ENCODE measurements at regions not wholly inside any gene's neighbourhood (a gene's known extent, or its start where the extent isn't known, plus 50 kb on each side); places are given as distances from the start of the nearest gene placed in this dataset.

GRCh38 chr2:155662224-155662623 lies 670.3 kb downstream of the NR4A2 start:
- Histone ChIP-seq H3K4me1 (ENCODE audit: control insufficient read depth, low read length) (no peaks in the 10 kb centered on the region), H3K4me2 (ENCODE audit: low read length) (no peak overlapping the region), H3K4me3 (ENCODE audit: low read length) (no peak overlapping the region), H3F3A (ENCODE audit: control insufficient read depth, insufficient read depth) (no peaks in the 10 kb centered on the region), H3K79me2 (ENCODE audit: control insufficient read depth, low read length) (no peaks in the 10 kb centered on the region), H4K20me1 (ENCODE audit: control insufficient read depth, insufficient read depth, low read depth, low read length) (no peaks in the 10 kb centered on the region), H3K27me3 (ENCODE audit: control insufficient read depth, low read length) (no peaks in the 10 kb centered on the region), H3K36me3 (ENCODE audit: control insufficient read depth, low read length) (no peaks in the 10 kb centered on the region), H3K9me3 (ENCODE audit: control insufficient read depth, insufficient read depth, low read length) (no peaks in the 10 kb centered on the region), H3K27ac (ENCODE audit: low read depth, low read length) (no peak overlapping the region), H3K9me2 (replicated peaks; ENCODE audit: control insufficient read depth, low read length) (no peaks in the 10 kb centered on the region)
- no peak for TF ChIP-seq CTCF (IDR thresholded peaks at IDR 0.05; ENCODE audit: low read depth, low read length, poor library complexity, severe bottlenecking)
- TF ChIP-seq EZH2phosphoT487 (IDR thresholded peaks at IDR 0.05; ENCODE audit: borderline replicate concordance, low read length): no peak

GRCh38 chr2:155653176-155653575 lies 679.3 kb downstream of the NR4A2 start:
- no peaks in the 10 kb centered on the region for H3K36me3 ChIP-seq (ENCODE audit: control insufficient read depth, low read length)
- 0 out of 2 replicates have a peak, but pooled peaks cover 2% of the 10 kb centered on the region for H3K9me2 ChIP-seq (replicated peaks; ENCODE audit: control insufficient read depth, low read length)
- no peak overlapping the region for H3K4me2 ChIP-seq (ENCODE audit: low read length)
- H3K27ac ChIP-seq (ENCODE audit: low read depth, low read length): no peak overlapping the region
- H3F3A ChIP-seq (ENCODE audit: control insufficient read depth, insufficient read depth): no peaks in the 10 kb centered on the region
- no peak for TF ChIP-seq CTCF (IDR thresholded peaks at IDR 0.05; ENCODE audit: low read depth, low read length, poor library complexity, severe bottlenecking)
- TF ChIP-seq EZH2phosphoT487 (IDR thresholded peaks at IDR 0.05; ENCODE audit: borderline replicate concordance, low read length): no peak
- H3K4me3 ChIP-seq (ENCODE audit: low read length): no peak overlapping the region
- H3K4me1 ChIP-seq (ENCODE audit: control insufficient read depth, low read length): no peaks in the 10 kb centered on the region
- no peaks in the 10 kb centered on the region for H4K20me1 ChIP-seq (ENCODE audit: control insufficient read depth, insufficient read depth, low read depth, low read length)
- no peaks in the 10 kb centered on the region for H3K27me3 ChIP-seq (ENCODE audit: control insufficient read depth, low read length)
- H3K9me3 ChIP-seq (ENCODE audit: control insufficient read depth, insufficient read depth, low read length): no peaks in the 10 kb centered on the region
- H3K79me2 ChIP-seq (ENCODE audit: control insufficient read depth, low read length): no peaks in the 10 kb centered on the region

- no peak overlapping the region for H3K4me2 ChIP-seq (ENCODE audit: low read length)
- H3K4me1 ChIP-seq (ENCODE audit: control insufficient read depth, low read length): no peaks in the 10 kb centered on the region
- no peaks in the 10 kb centered on the region for H3K36me3 ChIP-seq (ENCODE audit: control insufficient read depth, low read length)
- no peaks in the 10 kb centered on the region for H4K20me1 ChIP-seq (ENCODE audit: control insufficient read depth, insufficient read depth, low read depth, low read length)
- H3K27me3 ChIP-seq (ENCODE audit: control insufficient read depth, low read length): no peaks in the 10 kb centered on the region
- no peak overlapping the region for H3K27ac ChIP-seq (ENCODE audit: low read depth, low read length)
- H3K79me2 ChIP-seq (ENCODE audit: control insufficient read depth, low read length): no peaks in the 10 kb centered on the region
- H3K9me3 ChIP-seq (ENCODE audit: control insufficient read depth, insufficient read depth, low read length): no peaks in the 10 kb centered on the region
- 0 out of 2 replicates have a peak, but pooled peaks cover 2% of the 10 kb centered on the region for H3K9me2 ChIP-seq (replicated peaks; ENCODE audit: control insufficient read depth, low read length)
- H3K4me3 ChIP-seq (ENCODE audit: low read length): no peak overlapping the region
- TF ChIP-seq CTCF (IDR thresholded peaks at IDR 0.05; ENCODE audit: low read depth, low read length, poor library complexity, severe bottlenecking) (no peak), EZH2phosphoT487 (IDR thresholded peaks at IDR 0.05; ENCODE audit: borderline replicate concordance, low read length) (no peak)
- no peaks in the 10 kb centered on the region for H3F3A ChIP-seq (ENCODE audit: control insufficient read depth, insufficient read depth)
Measured at GRCh38 chr2:155651851-155652250, 680.7 kb downstream of the NR4A2 start.

- Histone ChIP-seq H3K9me2 (replicated peaks; ENCODE audit: control insufficient read depth, low read length) (no peaks in the 10 kb centered on the region), H3K4me2 (ENCODE audit: low read length) (no peak overlapping the region), H3K9me3 (ENCODE audit: control insufficient read depth, insufficient read depth, low read length) (no peaks in the 10 kb centered on the region), H3K4me3 (ENCODE audit: low read length) (no peak overlapping the region), H3F3A (ENCODE audit: control insufficient read depth, insufficient read depth) (no peaks in the 10 kb centered on the region), H3K27ac (ENCODE audit: low read depth, low read length) (no peak overlapping the region), H3K4me1 (ENCODE audit: control insufficient read depth, low read length) (no peaks in the 10 kb centered on the region), H3K36me3 (ENCODE audit: control insufficient read depth, low read length) (no peaks in the 10 kb centered on the region), H3K79me2 (ENCODE audit: control insufficient read depth, low read length) (no peaks in the 10 kb centered on the region), H3K27me3 (ENCODE audit: control insufficient read depth, low read length) (no peaks in the 10 kb centered on the region), H4K20me1 (ENCODE audit: control insufficient read depth, insufficient read depth, low read depth, low read length) (no peaks in the 10 kb centered on the region)
- TF ChIP-seq EZH2phosphoT487 (IDR thresholded peaks at IDR 0.05; ENCODE audit: borderline replicate concordance, low read length): no peak
- no peak for TF ChIP-seq CTCF (IDR thresholded peaks at IDR 0.05; ENCODE audit: low read depth, low read length, poor library complexity, severe bottlenecking)
Measured at GRCh38 chr2:155645791-155646190, 686.7 kb downstream of the NR4A2 start.

Data from DOHH2 (cell line).